ENCODE measurements at regions not wholly inside any gene's neighbourhood (a gene's known extent, or its start where the extent isn't known, plus 50 kb on each side); places are given as distances from the start of the nearest gene placed in this dataset.

- Histone ChIP-seq H4K5ac (ENCODE audit: low read depth, low read length) (no peak overlapping the region), H2AFZ (replicated peaks; ENCODE audit: low read length, poor library complexity) (no peak overlapping the region), H3K9me3 (ENCODE audit: control insufficient read depth, insufficient read depth, low read length) (peaks cover 8% of the 10 kb centered on the region), H3K9ac (ENCODE audit: low read depth, low read length) (no peak overlapping the region), H3K14ac (replicated peaks; ENCODE audit: low read depth, low read length) (no peak overlapping the region), H2BK120ac (ENCODE audit: low read depth, low read length) (no peak overlapping the region), H3K18ac (ENCODE audit: low read depth, low read length) (no peak overlapping the region), H3K4me1 (ENCODE audit: control insufficient read depth, insufficient read depth, low read length) (no peaks in the 10 kb centered on the region), H3K56ac (ENCODE audit: extremely low read depth, insufficient read depth, low read length) (no peak overlapping the region), H3K4me3 (ENCODE audit: insufficient read depth, low read depth, low read length) (no peak overlapping the region), H3K4me2 (ENCODE audit: low read depth, low read length) (no peak overlapping the region), H2BK20ac (ENCODE audit: low read depth, low read length) (no peak overlapping the region), H2BK5ac (ENCODE audit: low read depth, low read length, poor library complexity, severe bottlenecking) (no peak overlapping the region), H2BK15ac (ENCODE audit: low read depth, low read length) (no peak overlapping the region), H4K8ac (ENCODE audit: low read depth in 2 of 2, low read length in 2 of 2) (no peak overlapping the region), H3K27ac (ENCODE audit: insufficient read depth, low read length) (no peak overlapping the region), H3K9me1 (ENCODE audit: insufficient read depth, low read length) (no peaks in the 10 kb centered on the region), H3K4ac (ENCODE audit: low read depth, low read length) (no peak overlapping the region), H4K20me1 (ENCODE audit: insufficient read depth, low read length) (no peaks in the 10 kb centered on the region), H3K23ac (ENCODE audit: low read depth, low read length) (no peak overlapping the region), H2AK5ac (ENCODE audit: low read depth, low read length) (no peak overlapping the region), H3K79me1 (ENCODE audit: low read depth in 1 of 2, low read length in 2 of 2) (no peaks in the 10 kb centered on the region), H3K36me3 (ENCODE audit: control insufficient read depth, insufficient read depth, low read length) (no peaks in the 10 kb centered on the region), H4K91ac (ENCODE audit: insufficient read depth, low read depth, low read length) (no peak overlapping the region), H2AK9ac (replicated peaks; ENCODE audit: low read depth, low read length, poor library complexity) (no peak overlapping the region), H3K27me3 (ENCODE audit: control insufficient read depth, insufficient read depth, low read length) (no peaks in the 10 kb centered on the region)
- POLR2A ChIA-PET (ENCODE audit: unreplicated experiment): no interaction called here
- TF ChIP-seq MXI1 (IDR thresholded peaks at IDR 0.05; ENCODE audit: borderline replicate concordance, low read depth, low read length) (no peak), MAZ (IDR thresholded peaks at IDR 0.05; ENCODE audit: borderline replicate concordance, low read depth, low read length) (no peak), BHLHE40 (IDR thresholded peaks at IDR 0.05; ENCODE audit: low read depth, low read length) (no peak), POLR2A (IDR thresholded peaks at IDR 0.05; ENCODE audit: low read depth, low read length) (no peak), ELK1 (IDR thresholded peaks at IDR 0.05; ENCODE audit: borderline replicate concordance, low read depth, low read length) (no peak), FOS (IDR thresholded peaks at IDR 0.05; ENCODE audit: low read depth, low read length) (no peak), CEBPB (IDR thresholded peaks at IDR 0.05; ENCODE audit: low read depth, low read length) (no peak), RFX5 (IDR thresholded peaks at IDR 0.05; ENCODE audit: low read depth, low read length) (no peak), RCOR1 (IDR thresholded peaks at IDR 0.05; ENCODE audit: insufficient replicate concordance, low read length) (no peak), CHD1 (IDR thresholded peaks at IDR 0.05; ENCODE audit: low read depth, low read length) (no peak), CTCF (conservative IDR thresholded peaks at IDR 0.05; ENCODE audit: low read depth, low read length) (no peak), USF2 (IDR thresholded peaks at IDR 0.05; ENCODE audit: low read depth, low read length) (no peak), NFE2L2 (IDR thresholded peaks at IDR 0.05; ENCODE audit: low read depth, low read length) (no peak), RAD21 (IDR thresholded peaks at IDR 0.05; ENCODE audit: low read length) (no peak), MAFK (IDR thresholded peaks at IDR 0.05; ENCODE audit: low read depth, low read length) (no peak), SMC3 (IDR thresholded peaks at IDR 0.05; ENCODE audit: low read depth, low read length) (no peak)
- intact Hi-C loops (cut with micrococcal nuclease) (no loop called here), in situ Hi-C loops (cut with MboI; ENCODE audit: low sequenced_read_pairs) (no loop called here), dilution Hi-C loops (cut with HindIII; ENCODE audit: low sequenced_read_pairs, unreplicated experiment) (no loop called here)
- CTCF ChIA-PET: no interaction called here
- no peak for DNase-seq
- no peak for ATAC-seq (ENCODE audit: low read depth)
- no TSS peak for BruUV-seq (replicated peaks)
- WGBS, 2 experiments (ENCODE audit: extremely low coverage in 2 of 2, insufficient read length in 1 of 2): no CpG with 5 or more reads among the region's 2 CpGs
Observed at GRCh38 chr14:101209594-101209993, 306.1 kb upstream of the RTL1 start.
